HL-60 (cell line): ENCODE measurements at regions not wholly inside any gene's neighbourhood (a gene's known extent, or its start where the extent isn't known, plus 50 kb on each side); places are given as distances from the start of the nearest gene placed in this dataset.

Experiments used
- DNase-seq, 2 experiments: peaks; one replicate each; pipeline ENCODE4 v3.0.0-alpha.2; 2010 to 2020; ENCODE audit warnings: low read depth in 1 of 2, low spot score in 1 of 2
- H3K27ac ChIP-seq: fragments of 250-450 bp; sonication (Bioruptor Pico); replicated peaks from 2 replicates; pipeline ENCODE4 v1.5.1; 2020; ENCODE audit warnings: mild to moderate bottlenecking, moderate library complexity
- H3K27me3 ChIP-seq: fragments of 250-450 bp; sonication (Bioruptor Pico); 2 replicates; pipeline ENCODE4 v1.5.1; 2021; ENCODE audit warnings: mild to moderate bottlenecking, moderate library complexity; ENCODE audit not compliant: insufficient read depth, poor library complexity, severe bottlenecking
- H3K4me3 ChIP-seq: replicated peaks from 2 replicates; pipeline ENCODE4 v1.5.1; 2011; ENCODE audit warnings: mild to moderate bottlenecking, control low read depth, low read length; ENCODE audit not compliant: insufficient read depth
- GABPA ChIP-seq: IDR thresholded peaks from 2 replicates; pipeline ENCODE4 v1.6.1; 2012; ENCODE audit warnings: low read depth
- POLR2AphosphoS5 ChIP-seq: IDR thresholded peaks from 2 replicates; pipeline ENCODE4 v1.6.1; 2012; ENCODE audit warnings: low read depth
- SPI1 ChIP-seq: IDR thresholded peaks from 2 replicates; pipeline ENCODE4 v1.6.1; 2012; ENCODE audit warnings: low read depth, mild to moderate bottlenecking, borderline replicate concordance
- TF ChIP-seq, protein P1 (sequence below): IDR thresholded peaks from 2 replicates; pipeline ENCODE4 v1.6.1; 2012; ENCODE audit warnings: low read depth; ENCODE audit not compliant: insufficient replicate concordance
- TF ChIP-seq, protein P2 (sequence below): IDR thresholded peaks from one replicate; pipeline ENCODE4 v1.5.1; 2011; ENCODE audit warnings: low read length, control low read depth, inconsistent platforms; ENCODE audit not compliant: insufficient read depth

DNA sequence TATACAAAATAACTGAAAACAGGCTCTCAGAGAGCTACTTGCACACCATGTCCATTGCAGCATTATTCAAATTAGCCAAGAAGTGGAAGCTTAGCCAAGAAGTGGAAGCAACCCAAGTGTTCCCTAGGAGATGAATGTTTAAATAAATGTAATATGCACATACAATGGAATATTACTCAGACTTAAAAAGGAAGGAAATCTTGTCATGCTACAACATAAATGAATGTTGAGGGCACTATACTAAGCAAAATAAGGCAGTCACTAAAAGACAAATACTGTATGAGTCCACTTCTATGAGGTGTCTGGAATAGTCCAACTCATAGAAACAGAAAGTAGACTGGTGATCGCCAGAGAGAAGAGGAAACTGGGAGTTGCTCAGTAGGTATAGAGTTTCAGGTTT lies 438.1 kb downstream of the MAT2B start:
- TF ChIP-seq, protein P1, sequence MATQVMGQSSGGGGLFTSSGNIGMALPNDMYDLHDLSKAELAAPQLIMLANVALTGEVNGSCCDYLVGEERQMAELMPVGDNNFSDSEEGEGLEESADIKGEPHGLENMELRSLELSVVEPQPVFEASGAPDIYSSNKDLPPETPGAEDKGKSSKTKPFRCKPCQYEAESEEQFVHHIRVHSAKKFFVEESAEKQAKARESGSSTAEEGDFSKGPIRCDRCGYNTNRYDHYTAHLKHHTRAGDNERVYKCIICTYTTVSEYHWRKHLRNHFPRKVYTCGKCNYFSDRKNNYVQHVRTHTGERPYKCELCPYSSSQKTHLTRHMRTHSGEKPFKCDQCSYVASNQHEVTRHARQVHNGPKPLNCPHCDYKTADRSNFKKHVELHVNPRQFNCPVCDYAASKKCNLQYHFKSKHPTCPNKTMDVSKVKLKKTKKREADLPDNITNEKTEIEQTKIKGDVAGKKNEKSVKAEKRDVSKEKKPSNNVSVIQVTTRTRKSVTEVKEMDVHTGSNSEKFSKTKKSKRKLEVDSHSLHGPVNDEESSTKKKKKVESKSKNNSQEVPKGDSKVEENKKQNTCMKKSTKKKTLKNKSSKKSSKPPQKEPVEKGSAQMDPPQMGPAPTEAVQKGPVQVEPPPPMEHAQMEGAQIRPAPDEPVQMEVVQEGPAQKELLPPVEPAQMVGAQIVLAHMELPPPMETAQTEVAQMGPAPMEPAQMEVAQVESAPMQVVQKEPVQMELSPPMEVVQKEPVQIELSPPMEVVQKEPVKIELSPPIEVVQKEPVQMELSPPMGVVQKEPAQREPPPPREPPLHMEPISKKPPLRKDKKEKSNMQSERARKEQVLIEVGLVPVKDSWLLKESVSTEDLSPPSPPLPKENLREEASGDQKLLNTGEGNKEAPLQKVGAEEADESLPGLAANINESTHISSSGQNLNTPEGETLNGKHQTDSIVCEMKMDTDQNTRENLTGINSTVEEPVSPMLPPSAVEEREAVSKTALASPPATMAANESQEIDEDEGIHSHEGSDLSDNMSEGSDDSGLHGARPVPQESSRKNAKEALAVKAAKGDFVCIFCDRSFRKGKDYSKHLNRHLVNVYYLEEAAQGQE = no peak
- Histone ChIP-seq H3K4me3 (no peak overlapping the region), H3K27ac (no peak overlapping the region), H3K27me3 (no peaks in the 10 kb centered on the region)
- no peak for DNase-seq

DNA sequence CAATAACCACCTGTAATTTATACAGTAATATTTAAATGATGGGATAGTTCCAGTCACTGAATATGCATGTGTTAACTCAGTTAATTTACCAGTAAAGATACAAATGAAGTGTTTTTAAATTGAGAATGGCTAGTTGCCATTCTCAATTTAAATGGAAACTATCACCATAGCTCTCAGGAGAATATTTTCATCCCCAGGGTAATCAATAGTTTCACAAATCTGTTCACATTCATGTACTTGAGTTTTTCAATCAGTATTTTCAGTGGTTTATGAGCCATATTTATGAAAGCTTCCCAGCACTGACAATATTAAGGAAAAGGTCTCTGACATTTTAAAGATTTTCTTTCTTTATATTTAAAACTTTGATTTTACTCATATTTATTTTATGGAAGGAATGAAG lies 439.3 kb downstream of the MAT2B start:
- TF ChIP-seq, protein P1 = no peak
- TF ChIP-seq, protein P2, sequence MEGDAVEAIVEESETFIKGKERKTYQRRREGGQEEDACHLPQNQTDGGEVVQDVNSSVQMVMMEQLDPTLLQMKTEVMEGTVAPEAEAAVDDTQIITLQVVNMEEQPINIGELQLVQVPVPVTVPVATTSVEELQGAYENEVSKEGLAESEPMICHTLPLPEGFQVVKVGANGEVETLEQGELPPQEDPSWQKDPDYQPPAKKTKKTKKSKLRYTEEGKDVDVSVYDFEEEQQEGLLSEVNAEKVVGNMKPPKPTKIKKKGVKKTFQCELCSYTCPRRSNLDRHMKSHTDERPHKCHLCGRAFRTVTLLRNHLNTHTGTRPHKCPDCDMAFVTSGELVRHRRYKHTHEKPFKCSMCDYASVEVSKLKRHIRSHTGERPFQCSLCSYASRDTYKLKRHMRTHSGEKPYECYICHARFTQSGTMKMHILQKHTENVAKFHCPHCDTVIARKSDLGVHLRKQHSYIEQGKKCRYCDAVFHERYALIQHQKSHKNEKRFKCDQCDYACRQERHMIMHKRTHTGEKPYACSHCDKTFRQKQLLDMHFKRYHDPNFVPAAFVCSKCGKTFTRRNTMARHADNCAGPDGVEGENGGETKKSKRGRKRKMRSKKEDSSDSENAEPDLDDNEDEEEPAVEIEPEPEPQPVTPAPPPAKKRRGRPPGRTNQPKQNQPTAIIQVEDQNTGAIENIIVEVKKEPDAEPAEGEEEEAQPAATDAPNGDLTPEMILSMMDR = no peak
- TF ChIP-seq GABPA (no peak), SPI1 (no peak), POLR2AphosphoS5 (no peak)
- Histone ChIP-seq H3K4me3 (no peak overlapping the region), H3K27me3 (no peaks in the 10 kb centered on the region), H3K27ac (no peak overlapping the region)
- DNase-seq = no peak

DNA sequence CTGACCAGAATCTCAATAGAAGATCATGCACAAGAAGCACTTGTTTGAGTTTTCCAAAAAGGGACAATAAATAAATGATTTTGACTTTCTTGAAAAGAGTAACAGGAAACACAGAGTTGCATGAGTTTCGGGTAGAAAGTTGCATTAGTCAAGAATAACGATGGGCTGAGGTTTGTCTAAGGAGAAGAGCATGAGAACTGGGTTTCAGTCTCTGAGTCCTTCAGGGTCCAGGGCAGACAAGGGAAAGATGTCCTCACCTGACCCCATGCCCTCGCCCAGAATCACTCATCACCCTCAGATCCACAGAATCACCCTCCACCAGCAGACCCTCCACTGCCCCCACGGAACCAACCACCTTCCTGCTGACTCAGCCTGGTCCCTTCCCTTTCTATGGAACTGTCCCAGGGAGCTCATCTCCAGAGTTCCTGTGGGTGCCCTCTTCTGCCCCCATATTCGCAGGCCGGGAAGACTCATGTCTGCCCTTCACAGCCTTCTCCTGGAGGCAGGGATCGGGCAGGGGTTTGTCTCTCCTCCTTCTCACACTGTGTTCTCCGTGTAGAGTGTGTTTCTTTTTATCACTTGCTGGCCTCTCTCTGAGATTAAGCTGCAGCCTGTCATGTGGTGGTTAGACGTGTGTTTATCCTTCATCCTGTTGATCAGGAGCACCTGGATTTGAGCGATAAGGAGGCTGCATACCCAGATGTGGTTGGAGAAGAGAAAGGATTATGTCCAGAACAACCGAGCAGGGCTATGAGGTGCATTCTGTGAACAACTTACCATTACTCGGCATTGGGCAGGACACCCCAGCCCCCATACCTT lies 442.6 kb downstream of the MAT2B start:
- no peak overlapping the region for H3K4me3 ChIP-seq
- no peak for TF ChIP-seq SPI1
- TF ChIP-seq, protein P2 = no peak
- no peak for TF ChIP-seq GABPA
- TF ChIP-seq, protein P1 = no peak
- no peak for TF ChIP-seq POLR2AphosphoS5
- no peak for DNase-seq
- no peaks in the 10 kb centered on the region for H3K27me3 ChIP-seq
- H3K27ac ChIP-seq = no peak overlapping the region
